HG03045 (cell line): ENCODE measurements at regions not wholly inside any gene's neighbourhood (a gene's known extent, or its start where the extent isn't known, plus 50 kb on each side); places are given as distances from the start of the nearest gene placed in this dataset.
A peak's percentile ranks its signal among the peaks of the same experiment; 100 is the strongest.

Source experiments
- ATAC-seq: cut with Tn5 transposase; IDR thresholded peaks from one replicate; pipeline ENCODE4 v1.9.1; 2021; ENCODE audit warnings: mild to moderate bottlenecking, moderate library complexity; ENCODE audit not compliant: unreplicated experiment

DNA sequence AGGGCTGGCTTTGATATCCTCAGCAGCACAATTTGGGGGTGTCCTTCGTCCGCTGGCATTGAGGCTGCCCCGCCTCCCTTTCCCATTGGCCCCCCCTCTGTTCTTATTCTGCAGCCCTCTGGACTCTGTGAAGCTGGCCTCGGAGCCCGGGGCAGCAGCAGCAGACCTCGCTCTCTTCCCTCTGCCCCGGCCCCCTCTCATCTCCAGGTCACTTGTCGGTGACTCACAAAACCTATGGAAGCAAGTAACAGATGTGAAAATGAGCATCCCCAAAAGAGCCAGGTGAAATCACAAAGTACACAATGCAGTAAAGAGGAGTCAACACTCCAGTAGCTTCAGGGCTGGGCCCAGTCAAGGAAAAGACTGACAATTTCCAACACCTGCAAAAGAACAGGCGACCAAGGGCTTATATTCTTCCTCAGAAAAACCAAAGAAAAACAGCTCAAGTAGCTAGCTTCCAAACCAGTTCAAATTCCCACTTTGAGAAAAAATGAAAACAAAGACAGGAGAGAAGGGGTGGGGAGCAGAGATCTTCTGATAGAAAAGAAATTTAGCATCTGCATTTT, 97.5 kb downstream of the ZNF608 start:
- ATAC-seq, result no peak

GRCh38 chr5:124647352-124647751, 99.1 kb downstream of the ZNF608 start:
- no peak for ATAC-seq

- ATAC-seq, result peak; percentile 17
Observed at GRCh38 chr5:124645396-124645795, 101.0 kb downstream of the ZNF608 start.

GRCh38 chr5:124644582-124644981, 101.9 kb downstream of the ZNF608 start:
- no peak for ATAC-seq

- no peak for ATAC-seq
Observed at GRCh38 chr5:124644138-124644537, 102.3 kb downstream of the ZNF608 start.

- ATAC-seq, result no peak
Observed at GRCh38 chr5:124643336-124643735, 103.1 kb downstream of the ZNF608 start.

- ATAC-seq, result peak; percentile 60
Observed at GRCh38 chr5:124642151-124642550, 104.3 kb downstream of the ZNF608 start.

DNA sequence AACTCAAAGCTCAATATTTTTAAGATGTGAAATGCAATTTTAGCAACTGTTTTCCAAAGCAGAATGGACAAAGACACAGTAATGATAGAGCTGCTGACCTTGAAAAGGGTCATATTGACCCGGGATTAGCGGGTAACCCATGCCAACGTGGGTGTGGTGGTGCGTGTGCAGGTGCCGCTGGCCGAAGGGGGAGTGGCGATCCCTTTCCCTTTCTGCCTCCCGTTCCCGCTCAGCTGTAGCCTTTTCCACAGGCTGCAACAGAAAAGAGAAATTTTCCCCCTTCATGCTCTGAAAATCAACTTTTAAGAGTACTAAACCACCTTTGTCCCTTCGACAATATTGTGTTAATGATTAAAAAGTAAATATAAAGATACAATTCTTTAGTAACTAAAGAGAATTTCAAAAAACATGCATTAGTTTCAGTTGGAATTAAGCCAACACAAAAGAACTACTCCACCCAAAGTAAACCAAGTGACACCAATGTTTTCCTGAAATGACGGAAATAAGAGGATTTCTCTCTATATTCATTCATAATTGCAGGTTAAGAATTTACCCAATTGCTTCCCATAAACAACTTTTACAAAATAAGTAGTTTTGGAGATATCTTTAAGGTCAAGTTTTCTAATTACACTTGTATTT, 105.2 kb downstream of the ZNF608 start:
- no peak for ATAC-seq

- ATAC-seq, result no peak
Observed at GRCh38 chr5:124639095-124639665, 107.3 kb downstream of the ZNF608 start.

DNA sequence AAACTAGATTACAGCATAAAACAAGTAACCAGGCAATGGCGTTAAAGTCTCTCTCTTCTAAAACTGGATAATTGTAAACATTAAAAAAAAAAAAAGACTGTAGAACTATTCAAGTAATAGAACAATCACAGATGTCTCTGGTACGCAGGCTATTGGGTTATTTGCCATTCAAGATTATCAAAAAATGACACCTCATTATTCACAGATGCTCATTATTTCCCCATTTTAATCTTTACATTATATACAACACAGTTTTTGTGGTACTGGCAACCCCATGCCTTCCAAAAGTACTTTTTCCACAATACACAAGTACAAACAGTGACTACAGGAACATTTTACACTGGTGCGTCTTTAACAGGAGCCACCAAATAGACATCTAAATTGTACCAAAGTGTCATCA, 109.4 kb downstream of the ZNF608 start:
- no peak for ATAC-seq

GRCh38 chr5:124634741-124635323, 111.6 kb downstream of the ZNF608 start:
- ATAC-seq, result no peak

DNA sequence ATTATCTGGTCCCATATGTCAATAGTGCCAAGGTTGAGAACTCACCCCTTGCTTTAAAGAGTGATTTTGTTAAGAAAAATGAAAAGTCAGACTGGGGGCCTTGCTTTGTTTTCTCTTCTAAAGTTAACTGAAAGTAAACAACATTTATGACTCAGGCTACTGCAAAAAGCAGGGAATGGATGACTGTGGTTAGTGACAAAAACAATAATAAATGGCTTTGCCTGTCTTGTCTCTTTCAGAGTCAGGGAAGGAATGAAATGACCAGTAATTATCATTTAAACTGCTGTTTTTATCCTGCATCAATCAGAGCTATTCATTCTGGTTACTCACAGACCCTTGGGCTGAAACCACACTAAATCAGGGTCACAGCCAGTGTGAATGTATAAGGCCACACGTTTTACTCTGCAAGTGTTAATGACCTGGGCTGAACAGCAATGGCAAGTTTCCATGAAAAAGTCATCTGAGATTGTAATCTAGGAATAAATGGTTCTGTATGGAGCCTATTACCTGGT, 112.2 kb downstream of the ZNF608 start:
- ATAC-seq, result no peak

DNA sequence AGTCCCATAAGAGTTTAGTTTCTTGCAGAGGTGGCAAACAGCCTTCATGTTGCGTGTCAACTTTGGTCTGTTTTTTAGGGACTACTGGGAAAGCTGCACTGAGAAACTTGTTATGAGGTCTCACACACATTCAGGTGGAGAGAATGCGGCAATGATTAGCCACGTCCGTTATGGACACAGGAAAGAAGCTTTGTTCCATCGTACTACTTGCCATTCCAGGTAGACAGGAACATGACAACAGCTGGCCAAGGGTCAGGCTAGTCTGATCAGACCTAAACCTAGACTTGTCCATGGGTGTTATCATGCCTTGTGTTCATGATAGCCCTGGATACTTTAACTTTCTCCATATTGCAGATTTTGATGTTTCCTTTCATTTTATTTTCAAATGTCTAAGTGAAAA, 113.2 kb downstream of the ZNF608 start:
- no peak for ATAC-seq

GRCh38 chr5:124631874-124632550, 114.4 kb downstream of the ZNF608 start:
- ATAC-seq, result no peak

DNA sequence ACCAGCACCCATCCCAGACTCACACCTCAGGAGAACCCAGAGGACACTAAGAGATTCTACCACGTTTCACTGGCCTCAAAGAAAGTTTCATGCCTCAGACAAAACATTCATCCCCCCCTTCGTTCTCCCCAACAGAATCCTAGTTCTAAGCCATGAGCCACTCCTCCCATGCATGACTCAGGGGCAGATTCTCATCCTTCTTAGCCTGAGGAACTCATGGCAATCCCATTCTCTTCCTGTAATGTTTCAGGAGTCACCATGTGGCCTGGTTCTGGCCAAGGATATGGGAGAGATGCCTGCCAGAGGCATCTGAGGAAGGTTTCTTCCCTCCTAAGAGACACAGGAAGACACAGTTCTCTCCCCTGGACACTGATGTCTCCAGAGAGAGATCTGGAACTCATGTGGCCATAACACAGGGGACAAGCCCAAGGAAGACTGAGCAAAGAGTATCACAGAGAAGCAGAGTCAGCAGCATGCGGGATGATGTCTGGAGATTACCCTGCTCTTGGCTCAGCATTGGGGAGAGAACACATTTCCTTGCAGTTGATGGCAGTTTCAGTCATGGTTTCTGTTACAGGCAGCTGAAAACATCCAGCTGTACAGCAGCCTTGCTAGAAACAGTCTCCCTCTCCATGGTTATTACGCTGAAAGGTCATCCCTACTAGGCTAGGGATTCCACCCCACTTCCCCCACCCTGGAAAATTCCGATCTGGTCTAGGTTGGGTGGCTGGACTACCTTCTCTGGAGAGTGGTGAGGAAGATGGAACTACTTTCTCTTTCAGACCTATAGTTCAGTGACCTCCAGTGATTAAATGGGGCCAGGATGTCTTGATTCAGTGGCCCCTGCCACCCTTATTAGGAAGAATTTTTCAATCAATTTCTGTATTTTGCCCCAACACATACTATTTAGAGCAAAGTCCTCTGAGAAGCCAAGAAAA, 115.4 kb downstream of the ZNF608 start:
- ATAC-seq, result peak; percentile 68

- no peak for ATAC-seq
Observed at GRCh38 chr5:124628721-124629596, 117.5 kb downstream of the ZNF608 start.

DNA sequence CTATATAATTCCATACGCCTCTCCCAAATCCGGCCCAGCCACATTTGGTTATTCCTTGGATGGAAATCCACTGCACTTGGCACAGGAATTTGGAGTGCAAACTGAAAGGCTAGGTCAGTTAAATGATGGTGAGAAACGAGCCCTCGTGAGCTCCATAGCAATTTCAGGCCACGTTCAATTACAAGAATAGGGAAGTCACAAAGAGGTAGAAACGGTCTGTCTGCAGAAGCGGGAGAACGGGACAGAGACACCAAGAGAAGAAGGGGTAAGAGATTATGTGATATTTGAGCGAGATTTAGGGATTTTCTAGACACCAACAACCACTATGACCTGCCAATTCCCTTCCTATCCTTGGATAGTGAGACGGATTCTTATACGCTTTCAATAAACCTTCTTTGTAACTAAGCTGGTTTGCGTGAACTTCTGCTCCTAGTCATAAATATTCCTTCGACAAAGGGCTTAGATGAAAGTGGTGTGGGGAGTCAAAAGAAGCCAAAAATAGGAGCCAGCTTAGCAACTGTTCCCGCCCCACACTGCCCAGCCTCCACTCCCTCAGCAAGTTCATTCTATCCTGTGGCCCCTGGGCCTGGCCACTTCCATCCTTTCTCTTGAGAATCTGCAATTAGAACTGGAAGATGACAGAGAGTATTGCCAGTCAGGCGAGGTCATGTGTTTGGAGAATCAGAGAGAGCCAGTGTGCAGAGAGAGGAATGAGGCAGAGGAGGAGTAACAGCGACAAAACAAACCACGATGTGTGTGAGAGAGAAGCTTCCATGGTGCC, 118.4 kb downstream of the ZNF608 start:
- ATAC-seq, result no peak

GRCh38 chr5:124626053-124626452, 120.4 kb downstream of the ZNF608 start:
- ATAC-seq, result no peak

GRCh38 chr5:124623265-124623664, 123.2 kb downstream of the ZNF608 start:
- no peak for ATAC-seq
